Gastrocnemius medialis (tissue), 4 donors: ENCODE measurements at regions not wholly inside any gene's neighbourhood (a gene's known extent, or its start where the extent isn't known, plus 50 kb on each side); places are given as distances from the start of the nearest gene placed in this dataset.

ENCODE experiments used
- ATAC-seq, 2 donors: fragments of 150-250 bp; one replicate each; pipeline ENCODE4 v1.9.1; 2016
- DNase-seq, 2 donors: peaks; one replicate each; pipeline ENCODE4 v3.0.0-alpha.2; 2019
- H3K27ac ChIP-seq, 4 donors: fragments of 200-600 bp; sonication (generic); 1 replicate in 1 of 4; 2 replicates in 3 of 4; pipeline ENCODE4 v1.5.1; 2016 to 2018; ENCODE audit warnings: mild to moderate bottlenecking in 2 of 4, moderate library complexity in 1 of 4
- H3K27me3 ChIP-seq, 3 donors: fragments of 200-600 bp; sonication (generic) in 2 of 3; 1 replicate in 1 of 3; 2 replicates in 2 of 3; pipeline versions ENCODE4 v1.5.1 to v1.6.0; 2016 to 2019; ENCODE audit warnings: mild to moderate bottlenecking in 1 of 3, moderate library complexity in 1 of 3
- H3K36me3 ChIP-seq, 2 donors: fragments of 200-600 bp; sonication (generic) in 1 of 2; one replicate each; pipeline ENCODE4 v1.5.1; 2017 to 2018
- H3K4me1 ChIP-seq, 2 donors: fragments of 200-600 bp; sonication (generic) in 1 of 2; one replicate each; pipeline ENCODE4 v1.5.1; 2016 to 2017; ENCODE audit warnings: mild to moderate bottlenecking in 2 of 2
- H3K4me3 ChIP-seq, 4 donors: fragments of 200-600 bp; sonication (generic) in 3 of 4; 1 replicate in 1 of 4; 2 replicates in 3 of 4; pipeline ENCODE4 v1.5.1; 2016 to 2019; ENCODE audit warnings: mild to moderate bottlenecking in 2 of 4
- H3K9me3 ChIP-seq, 3 donors: fragments of 200-600 bp; sonication (generic) in 2 of 3; 1 replicate in 1 of 3; 2 replicates in 2 of 3; pipeline ENCODE4 v1.5.1; 2016 to 2019
- CTCF ChIP-seq, 5 experiments: fragments of 450-650 bp in 3 of 5; fragments of 200-600 bp in 2 of 5; sonication (generic) in 2 of 5; IDR thresholded peaks in 4 of 5; conservative IDR thresholded peaks in 1 of 5; 1 replicate in 4 of 5; 2 replicates in 1 of 5; pipeline ENCODE4 v1.5.1; 2016 to 2019; ENCODE audit warnings: antibody characterized with exemption in 5 of 5, mild to moderate bottlenecking in 3 of 5, moderate library complexity in 3 of 5
- POLR2A ChIP-seq, 2 donors: fragments of 450-650 bp; IDR thresholded peaks; one replicate each; pipeline ENCODE4 v1.6.1; 2017; ENCODE audit warnings: antibody characterized with exemption in 2 of 2, mild to moderate bottlenecking in 2 of 2, moderate library complexity in 2 of 2
- in situ Hi-C, 4 donors: fragments of 200-750 bp; cut with MboI; loops; one replicate each; pipeline versions ENCODE4 v1.15.0 to v1.8.0; 2017; ENCODE audit warnings: low sequenced_read_pairs in 4 of 4
- intact Hi-C: fragments of 100-400 bp; cut with DNase I; formaldehyde crosslinking; loops from one replicate; pipeline ENCODE4 v1.15.1; 2023; ENCODE audit warnings: low total_unique reads

- intact Hi-C loops = no loop called here
- TF ChIP-seq POLR2A (IDR thresholded peaks at IDR 0.05) (no peak), CTCF (IDR thresholded peaks at IDR 0.05 in 4 of 5, conservative IDR thresholded peaks at IDR 0.05 in 1 of 5) (no peak)
Observed at GRCh38 chr6:4513561-4513960, 262.6 kb upstream of the CDYL start.

GRCh38 chr6:4512051-4512471 is 264.1 kb upstream of the CDYL start:
- ATAC-seq (no peak), DNase-seq (no peak)
- H3K36me3 ChIP-seq = no peaks in the 10 kb centered on the region
- no peaks in the 10 kb centered on the region for H3K4me1 ChIP-seq
- intact Hi-C loops = no loop called here
- no peak overlapping the region for H3K4me3 ChIP-seq
- in situ Hi-C loops = no loop called here
- TF ChIP-seq POLR2A (IDR thresholded peaks at IDR 0.05) (no peak), CTCF (IDR thresholded peaks at IDR 0.05 in 4 of 5, conservative IDR thresholded peaks at IDR 0.05 in 1 of 5) (no peak)
- H3K27ac ChIP-seq = no peak overlapping the region
- H3K27me3 ChIP-seq = no peaks in the 10 kb centered on the region
- H3K9me3 ChIP-seq = no peaks in the 10 kb centered on the region

More at GRCh38 chr6:4513561-4513960, 262.6 kb upstream of the CDYL start:
- no peaks in the 10 kb centered on the region for H3K9me3 ChIP-seq
- DNase-seq (no peak), ATAC-seq (no peak)
- H3K27me3 ChIP-seq = no peaks in the 10 kb centered on the region
- no peaks in the 10 kb centered on the region for H3K36me3 ChIP-seq
- in situ Hi-C loops = no loop called here
- no peaks in the 10 kb centered on the region for H3K4me1 ChIP-seq
- H3K27ac ChIP-seq = no peak overlapping the region
- H3K4me3 ChIP-seq = no peak overlapping the region

GRCh38 chr6:4511641-4512020 is 264.6 kb upstream of the CDYL start:
- no peak for DNase-seq
- H3K4me1 ChIP-seq = no peaks in the 10 kb centered on the region
- in situ Hi-C loops (no loop called here), intact Hi-C loops (no loop called here)
- H3K27ac ChIP-seq = no peak overlapping the region
- H3K4me3 ChIP-seq = no peak overlapping the region
- no peaks in the 10 kb centered on the region for H3K9me3 ChIP-seq
- TF ChIP-seq POLR2A (IDR thresholded peaks at IDR 0.05) = no peak
- no peak for TF ChIP-seq CTCF (IDR thresholded peaks at IDR 0.05 in 4 of 5, conservative IDR thresholded peaks at IDR 0.05 in 1 of 5)
- no peak for ATAC-seq
- no peaks in the 10 kb centered on the region for H3K36me3 ChIP-seq
- no peaks in the 10 kb centered on the region for H3K27me3 ChIP-seq

GRCh38 chr6:4510906-4511640 is 265.1 kb upstream of the CDYL start:
- Histone ChIP-seq H3K36me3 (no peaks in the 10 kb centered on the region), H3K4me3 (no peak overlapping the region), H3K4me1 (no peaks in the 10 kb centered on the region), H3K27me3 (no peaks in the 10 kb centered on the region), H3K9me3 (no peaks in the 10 kb centered on the region), H3K27ac (no peak overlapping the region)
- DNase-seq (no peak), ATAC-seq (no peak)
- TF ChIP-seq CTCF (IDR thresholded peaks at IDR 0.05 in 4 of 5, conservative IDR thresholded peaks at IDR 0.05 in 1 of 5) (no peak), POLR2A (IDR thresholded peaks at IDR 0.05) (no peak)
- in situ Hi-C loops = no loop called here
- intact Hi-C loops = no loop called here

GRCh38 chr6:4510317-4510716 is 265.9 kb upstream of the CDYL start:
- TF ChIP-seq POLR2A (IDR thresholded peaks at IDR 0.05) (no peak), CTCF (IDR thresholded peaks at IDR 0.05 in 4 of 5, conservative IDR thresholded peaks at IDR 0.05 in 1 of 5) (no peak)
- in situ Hi-C loops = no loop called here
- Histone ChIP-seq H3K27ac (no peak overlapping the region), H3K36me3 (no peaks in the 10 kb centered on the region), H3K4me3 (no peak overlapping the region), H3K9me3 (no peaks in the 10 kb centered on the region), H3K27me3 (no peaks in the 10 kb centered on the region), H3K4me1 (no peaks in the 10 kb centered on the region)
- intact Hi-C loops = no loop called here
- ATAC-seq (no peak), DNase-seq (no peak)
